T-cell (primary cell): ENCODE measurements at regions not wholly inside any gene's neighbourhood (a gene's known extent, or its start where the extent isn't known, plus 50 kb on each side); places are given as distances from the start of the nearest gene placed in this dataset.

ENCODE experiments used
- ATAC-seq, 4 experiments: fragments of 200-7000 bp in 3 of 4; fragments of 150-1000 bp in 1 of 4; cut with Tn5 transposase; replicated peaks in 1 of 4; 1 replicate in 3 of 4; 2 replicates in 1 of 4; pipeline ENCODE4 v1.10.0; 2021; ENCODE audit warnings: moderate library complexity in 3 of 4, mild to moderate bottlenecking in 2 of 4, moderate number of reproducible peaks in 1 of 4
- CTCF ChIA-PET, 2 donors: fragments of 300-600 bp; sonication (Branson Sonifier 250); formaldehyde crosslinking; loops; one replicate each; lab custom pipeline; 2022; ENCODE audit warnings: antibody characterized with exemption in 2 of 2; lab: Charles Lee
- POLR2A ChIA-PET, 2 donors: fragments of 300-600 bp; sonication (Branson Sonifier 250); formaldehyde crosslinking; loops; one replicate each; lab custom pipeline; 2022; ENCODE audit warnings: antibody characterized with exemption in 2 of 2; lab: Charles Lee
- DNase-seq, 35 experiments: peaks; one replicate each; pipeline versions ENCODE4 v3.0.0 to v3.0.0-alpha.2; 2013 to 2023
- H3K27ac ChIP-seq: one replicate; pipeline ENCODE4 v1.5.1; 2013; ENCODE audit warnings: low read length
- H3K27me3 ChIP-seq, 2 experiments: replicated peaks in 1 of 2; 1 replicate in 1 of 2; 2 replicates in 1 of 2; pipeline versions ENCODE4 v1.6.1 to v1.7.0; 2013; ENCODE audit warnings: low read length in 1 of 2, mixed read lengths in 1 of 2; ENCODE audit not compliant: control insufficient read depth in 2 of 2, insufficient read depth in 2 of 2; ENCODE audit errors: extremely low read depth in 1 of 2
- H3K36me3 ChIP-seq, 2 donors: 1 replicate in 1 of 2; 2 replicates in 1 of 2; pipeline versions ENCODE4 v1.6.1 to v1.7.0; 2013; ENCODE audit warnings: low read length in 1 of 2; ENCODE audit not compliant: control insufficient read depth in 2 of 2, insufficient read depth in 1 of 2; ENCODE audit errors: extremely low read depth in 1 of 2
- H3K4me1 ChIP-seq, 2 experiments: 1 replicate in 1 of 2; 2 replicates in 1 of 2; pipeline versions ENCODE4 v1.6.1 to v1.7.0; 2013; ENCODE audit warnings: low read length in 2 of 2, mixed read lengths in 1 of 2; ENCODE audit not compliant: insufficient read depth in 2 of 2, control insufficient read depth in 1 of 2; ENCODE audit errors: extremely low read depth in 1 of 2
- H3K4me3 ChIP-seq, 2 donors: 1 replicate in 1 of 2; 2 replicates in 1 of 2; pipeline versions ENCODE4 v1.5.1 to v1.7.0; 2013; ENCODE audit warnings: mild to moderate bottlenecking in 2 of 2, low read length in 1 of 2, moderate library complexity in 1 of 2; ENCODE audit not compliant: control insufficient read depth in 1 of 2; ENCODE audit errors: extremely low read depth in 1 of 2
- H3K9me3 ChIP-seq: 2 replicates; pipeline ENCODE4 v1.7.0; 2013
- H3K27ac Mint-ChIP-seq, 2 donors: one replicate each; pipeline ENCODE4 v1.8.0; 2020 to 2021; ENCODE audit warnings: mild to moderate bottlenecking in 2 of 2, mixed read lengths in 2 of 2
- H3K27me3 Mint-ChIP-seq, 2 donors: one replicate each; pipeline ENCODE4 v1.8.0; 2021 to 2022; ENCODE audit warnings: mixed read lengths in 2 of 2
- H3K36me3 Mint-ChIP-seq: one replicate; pipeline ENCODE4 v1.8.0; 2021; ENCODE audit warnings: mixed read lengths
- H3K4me1 Mint-ChIP-seq, 3 donors: one replicate each; pipeline ENCODE4 v1.8.0; 2020 to 2022; ENCODE audit warnings: mixed read lengths in 3 of 3, mild to moderate bottlenecking in 1 of 3
- H3K4me3 Mint-ChIP-seq, 3 donors: one replicate each; pipeline ENCODE4 v1.8.0; 2020 to 2022; ENCODE audit warnings: mild to moderate bottlenecking in 3 of 3, mixed read lengths in 3 of 3, moderate library complexity in 3 of 3
- H3K9me3 Mint-ChIP-seq, 3 donors: one replicate each; pipeline ENCODE4 v1.8.0; 2020 to 2022; ENCODE audit warnings: mixed read lengths in 3 of 3
- WGBS: methylation state at CpG from one replicate; pipeline ENCODE4 v1.1.5; 2013; ENCODE audit warnings: missing lambda C conversion rate; ENCODE audit not compliant: insufficient coverage; 5-methylcytosine and 5-hydroxymethylcytosine counted together

DNA sequence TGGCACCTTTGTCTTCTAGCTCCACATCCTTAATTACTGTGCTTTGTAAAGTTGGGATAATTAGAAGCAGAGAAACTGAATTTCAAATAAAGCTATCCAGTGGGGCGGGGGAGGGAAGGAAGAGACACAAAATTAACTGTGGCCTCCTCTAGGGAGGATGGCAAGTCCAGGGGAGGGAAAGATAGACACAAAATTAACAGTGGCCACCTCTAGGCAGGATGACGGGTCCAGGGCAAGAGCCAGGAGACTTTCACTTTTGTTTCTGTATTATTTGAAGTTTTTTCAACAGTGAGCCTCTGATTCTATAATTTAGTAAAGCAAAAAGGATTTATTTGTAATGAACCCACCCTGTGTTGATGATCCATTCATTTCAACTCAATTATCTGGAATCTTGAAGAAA, 335.9 kb downstream of the MSX2 start:
- no peak for DNase-seq
- H3K4me1 ChIP-seq: peaks cover 0 to 6% of the 10 kb centered on the region in 2 experiments
- H3K9me3 ChIP-seq: no peaks in the 10 kb centered on the region
- WGBS: 55% methylated on average over 1 of the region's 2 CpGs
- peak overlapping the region; percentile 53 to 78 (median 67) for H3K4me3 Mint-ChIP-seq
- ChIA-PET CTCF (interaction anchor here in 1 of 2 donors (0.6 kb wide), 1 partner anchor 637 kb away, joined by 4 read pairs; no protein-coding TSS in a partner anchor), POLR2A (no interaction called here)
- peaks cover 3 to 12% of the 10 kb centered on the region in 2 donors for H3K27me3 Mint-ChIP-seq
- H3K36me3 Mint-ChIP-seq: no peaks in the 10 kb centered on the region
- H3K27me3 ChIP-seq: peaks cover 0 to 5% of the 10 kb centered on the region in 2 experiments
- peaks cover 7 to 12% (median 8%) of the 10 kb centered on the region in 3 donors for H3K4me1 Mint-ChIP-seq
- H3K27ac Mint-ChIP-seq: peak overlapping the region in 1 of 2 donors; percentile 60
- no peak for ATAC-seq
- H3K9me3 Mint-ChIP-seq: no peaks in the 10 kb centered on the region
- H3K4me3 ChIP-seq: peak overlapping the region in 1 of 2 donors; percentile 39
- peak overlapping the region; percentile 30 for H3K27ac ChIP-seq
- no peaks in the 10 kb centered on the region for H3K36me3 ChIP-seq

DNA sequence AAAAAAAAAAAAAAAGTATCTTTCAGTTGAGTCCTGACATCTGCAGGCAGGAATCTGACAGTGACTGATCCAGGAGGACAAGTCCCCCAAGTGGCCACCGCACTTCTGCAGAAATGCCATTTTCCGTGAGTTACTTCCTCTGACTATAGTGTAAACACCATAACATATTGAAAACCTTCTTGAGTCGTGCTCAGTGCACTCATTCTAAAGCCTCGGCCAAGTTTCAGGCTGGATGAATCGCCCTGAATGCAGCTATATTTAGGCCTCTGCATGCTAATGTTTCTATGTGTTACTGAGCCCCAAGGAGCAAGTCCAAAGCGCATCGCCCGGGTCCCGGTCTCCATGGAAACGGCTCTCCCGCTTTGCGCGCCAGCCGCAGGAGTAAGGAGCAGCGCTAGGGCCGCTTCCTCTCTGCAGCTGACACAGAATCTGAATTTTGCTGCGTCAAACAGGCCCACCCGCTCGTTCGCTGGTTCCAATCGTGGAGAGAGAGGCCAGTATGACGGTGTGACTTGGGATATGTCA, 335.4 kb downstream of the MSX2 start:
- POLR2A ChIA-PET: no interaction called here
- Histone ChIP-seq H3K27ac (peak overlapping the region; percentile 30), H3K27me3 (peaks cover 0 to 5% of the 10 kb centered on the region in 2 experiments), H3K4me1 (peaks cover 0 to 6% of the 10 kb centered on the region in 2 experiments), H3K4me3 (peak overlapping the region in 1 of 2 donors; percentile 39), H3K9me3 (no peaks in the 10 kb centered on the region), H3K36me3 (no peaks in the 10 kb centered on the region)
- Mint-ChIP-seq H3K4me3 (peak overlapping the region; percentile 53 to 78 (median 67)), H3K27me3 (peaks cover 3 to 12% of the 10 kb centered on the region in 2 donors), H3K27ac (peak overlapping the region in 1 of 2 donors; percentile 60), H3K36me3 (no peaks in the 10 kb centered on the region), H3K4me1 (peaks cover 7 to 12% (median 8%) of the 10 kb centered on the region in 3 donors), H3K9me3 (no peaks in the 10 kb centered on the region)
- DNase-seq: peak in 4 of 35 experiments; percentile 1 to 7 (median 4)
- 4% methylated on average over 14 of the region's 22 CpGs for WGBS
- ATAC-seq: peak in 2 of 4 experiments; percentile 20 to 30
- CTCF ChIA-PET: interaction anchor here in 1 of 2 donors (0.6 kb wide), 1 partner anchor 638 kb away, joined by 4 read pairs; no protein-coding TSS in a partner anchor

DNA sequence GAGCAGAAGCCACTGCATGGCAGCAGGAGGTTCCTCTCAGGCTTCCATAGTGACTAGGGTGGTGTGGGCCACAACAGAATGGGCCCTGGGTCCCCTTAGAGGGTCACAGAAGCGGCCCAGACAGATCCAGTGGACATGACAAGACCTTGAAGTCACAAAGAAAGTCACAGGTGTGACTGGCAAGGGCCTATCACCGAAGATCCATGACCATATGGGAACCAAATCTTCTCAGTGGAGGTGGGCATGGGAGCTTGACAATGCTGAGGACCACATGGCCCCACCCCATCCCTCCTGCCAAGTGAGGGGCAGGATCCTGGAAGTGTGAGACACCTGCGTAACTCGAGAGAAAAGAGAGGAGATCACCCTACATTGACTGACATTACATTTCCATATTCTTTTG, 332.4 kb downstream of the MSX2 start:
- Histone ChIP-seq H3K9me3 (no peaks in the 10 kb centered on the region), H3K27me3 (peaks cover 0 to 5% of the 10 kb centered on the region in 2 experiments), H3K36me3 (no peaks in the 10 kb centered on the region), H3K4me1 (peaks cover 0 to 6% of the 10 kb centered on the region in 2 experiments), H3K4me3 (no peak overlapping the region), H3K27ac (no peak overlapping the region)
- 70% methylated on average over 2 of the region's 4 CpGs for WGBS
- ChIA-PET CTCF (no interaction called here), POLR2A (no interaction called here)
- H3K9me3 Mint-ChIP-seq: no peaks in the 10 kb centered on the region
- H3K4me1 Mint-ChIP-seq: peaks cover 7 to 12% (median 8%) of the 10 kb centered on the region in 3 donors
- no peak overlapping the region for H3K27ac Mint-ChIP-seq
- no peak overlapping the region for H3K4me3 Mint-ChIP-seq
- ATAC-seq (no peak), DNase-seq (no peak)
- no peaks in the 10 kb centered on the region for H3K36me3 Mint-ChIP-seq
- peaks cover 5 to 21% of the 10 kb centered on the region in 2 donors for H3K27me3 Mint-ChIP-seq

DNA sequence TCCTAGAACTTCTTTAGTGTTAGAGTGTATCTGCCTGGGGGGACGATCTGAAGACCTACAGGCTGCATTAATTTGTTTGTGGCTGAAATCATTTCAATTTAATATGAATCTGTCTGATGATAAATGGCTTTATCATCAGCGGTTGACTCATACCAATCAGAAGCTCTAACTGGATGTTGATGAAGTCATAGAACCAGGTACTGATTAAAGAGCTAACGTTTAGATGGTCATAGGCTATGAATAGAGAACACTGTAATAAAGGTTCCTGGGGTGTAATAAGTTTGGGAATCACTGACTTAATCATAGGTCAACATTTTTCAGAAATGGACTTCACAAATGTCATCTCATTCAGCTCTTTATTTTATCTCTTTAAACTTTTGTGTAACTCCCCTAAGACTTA, 329.9 kb downstream of the MSX2 start:
- H3K36me3 ChIP-seq: no peaks in the 10 kb centered on the region
- Mint-ChIP-seq H3K4me3 (no peak overlapping the region), H3K36me3 (no peaks in the 10 kb centered on the region), H3K4me1 (peaks cover 0 to 2% (median 0%) of the 10 kb centered on the region in 3 donors), H3K27ac (no peak overlapping the region), H3K9me3 (peaks cover 0 to 3% (median 0%) of the 10 kb centered on the region in 3 donors), H3K27me3 (peaks cover 10 to 17% of the 10 kb centered on the region in 2 donors)
- no peak overlapping the region for H3K4me3 ChIP-seq
- no peaks in the 10 kb centered on the region for H3K4me1 ChIP-seq
- ChIA-PET POLR2A (no interaction called here), CTCF (no interaction called here)
- H3K27me3 ChIP-seq: no peaks in the 10 kb centered on the region
- H3K27ac ChIP-seq: no peak overlapping the region
- 86% methylated on average over 1 of the region's 3 CpGs for whole genome bisulfite sequencing
- DNase-seq: no peak
- no peak for ATAC-seq
- no peaks in the 10 kb centered on the region for H3K9me3 ChIP-seq

DNA sequence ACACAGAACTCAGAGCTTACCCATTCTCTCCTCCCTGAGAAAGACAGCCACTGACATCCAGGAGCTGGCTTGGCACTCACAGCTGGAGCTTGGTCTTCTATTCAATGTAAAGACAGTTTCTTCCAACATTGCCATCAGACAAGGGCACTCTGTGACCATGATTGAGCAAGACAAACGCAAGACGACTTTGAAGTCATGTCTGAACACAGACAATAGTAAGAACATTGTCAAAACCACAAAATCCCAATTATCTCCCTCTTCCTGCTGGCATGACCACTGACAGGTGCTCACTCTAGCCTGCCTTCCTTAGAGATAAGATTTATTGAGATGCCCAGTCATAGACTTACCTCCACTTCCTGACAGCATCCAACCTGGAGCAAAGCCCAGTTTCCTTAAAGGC, 328.0 kb downstream of the MSX2 start:
- Histone ChIP-seq H3K4me1 (no peaks in the 10 kb centered on the region), H3K27ac (no peak overlapping the region), H3K36me3 (no peaks in the 10 kb centered on the region), H3K4me3 (no peak overlapping the region), H3K27me3 (no peaks in the 10 kb centered on the region), H3K9me3 (no peaks in the 10 kb centered on the region)
- H3K27me3 Mint-ChIP-seq: peaks cover 11% of the 10 kb centered on the region in 2 donors
- WGBS: 85% methylated on average over 2 of the region's 2 CpGs
- no peaks in the 10 kb centered on the region for H3K4me1 Mint-ChIP-seq
- ChIA-PET POLR2A (no interaction called here), CTCF (no interaction called here)
- no peak for DNase-seq
- H3K27ac Mint-ChIP-seq: no peak overlapping the region
- H3K4me3 Mint-ChIP-seq: no peak overlapping the region
- H3K9me3 Mint-ChIP-seq: peaks cover 0 to 3% (median 0%) of the 10 kb centered on the region in 3 donors
- no peaks in the 10 kb centered on the region for H3K36me3 Mint-ChIP-seq
- ATAC-seq: no peak

- H3K4me3 ChIP-seq: no peak overlapping the region
- CTCF ChIA-PET: no interaction called here
- no peaks in the 10 kb centered on the region for H3K9me3 ChIP-seq
- Mint-ChIP-seq H3K4me1 (no peaks in the 10 kb centered on the region), H3K9me3 (peaks cover 0 to 3% (median 0%) of the 10 kb centered on the region in 3 donors), H3K4me3 (no peak overlapping the region), H3K36me3 (no peaks in the 10 kb centered on the region), H3K27me3 (peaks cover 12 to 16% of the 10 kb centered on the region in 2 donors), H3K27ac (no peak overlapping the region)
- ATAC-seq (no peak), DNase-seq (no peak)
- H3K4me1 ChIP-seq: no peaks in the 10 kb centered on the region
- H3K27ac ChIP-seq: no peak overlapping the region
- no CpG with 5 or more reads among the region's 1 CpG for WGBS
- H3K36me3 ChIP-seq: no peaks in the 10 kb centered on the region
- H3K27me3 ChIP-seq: peaks cover 0 to 2% of the 10 kb centered on the region in 2 experiments
- POLR2A ChIA-PET: no interaction called here
These were observed 322.7 kb downstream of the MSX2 start for GRCh38 chr5:175047048-175047447.
